Renal cortical epithelial cell (primary cell): ENCODE measurements at regions not wholly inside any gene's neighbourhood (a gene's known extent, or its start where the extent isn't known, plus 50 kb on each side); places are given as distances from the start of the nearest gene placed in this dataset.
A peak's percentile ranks its signal among the peaks of the same experiment; 100 is the strongest.
"Not testable (repeated sequence)": the region's sequence is repeated elsewhere in the genome, so short reads cannot be mapped to it uniquely, and the experiment has no call there.

Experiments
- DNase-seq: peaks from one replicate; pipeline ENCODE4 v3.0.0-alpha.2; 2011; ENCODE audit warnings: low read depth

- DNase-seq, result peak; percentile 52
Measured at GRCh38 chr3:155995525-155996370, 124.6 kb upstream of the KCNAB1 start.

GRCh38 chr3:155996882-155997281 lies 123.5 kb upstream of the KCNAB1 start:
- DNase-seq, result no peak

DNA sequence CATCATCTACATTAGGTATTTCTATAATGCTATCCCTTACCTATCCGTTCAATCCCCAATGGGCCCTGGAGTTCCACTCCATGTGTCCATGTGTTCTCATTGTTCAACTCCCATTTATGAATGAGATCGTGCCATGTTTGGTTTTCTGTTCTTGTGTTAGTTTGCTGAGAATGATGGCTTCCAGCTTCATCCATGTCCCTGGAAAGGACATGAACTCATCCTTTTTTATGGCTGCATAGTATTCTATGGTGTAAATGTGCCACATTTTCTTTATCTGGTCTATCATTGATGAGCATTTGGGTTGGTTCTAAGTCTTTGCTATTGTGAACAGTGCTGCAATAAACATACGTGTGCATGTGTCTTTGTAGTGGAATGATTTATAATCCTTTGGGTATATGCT lies 122.2 kb upstream of the KCNAB1 start:
- DNase-seq, result not testable (repeated sequence)

GRCh38 chr3:156005736-156006135 lies 114.6 kb upstream of the KCNAB1 start:
- no peak for DNase-seq

- peak; percentile 32 for DNase-seq
Measured at GRCh38 chr3:156010829-156011228, 109.5 kb upstream of the KCNAB1 start.

DNA sequence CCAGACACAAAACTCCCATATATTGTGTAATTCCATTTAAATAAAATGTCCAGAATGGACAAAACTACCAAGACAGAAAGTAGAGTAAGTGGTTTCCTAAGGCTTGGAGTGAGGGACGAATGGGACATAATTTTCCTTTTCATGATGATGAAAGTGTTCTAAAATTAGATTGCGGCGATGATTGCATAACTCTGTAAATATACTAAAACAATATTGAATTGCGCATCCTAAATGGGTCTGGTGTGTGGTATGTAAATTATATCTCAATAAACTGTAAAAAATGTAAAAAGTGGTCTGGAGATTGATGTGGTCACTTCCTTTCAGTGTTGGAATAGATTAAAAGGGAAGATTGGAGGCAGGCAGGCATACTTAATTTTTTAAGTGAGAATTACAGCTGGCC lies 105.9 kb upstream of the KCNAB1 start:
- no peak for DNase-seq

DNA sequence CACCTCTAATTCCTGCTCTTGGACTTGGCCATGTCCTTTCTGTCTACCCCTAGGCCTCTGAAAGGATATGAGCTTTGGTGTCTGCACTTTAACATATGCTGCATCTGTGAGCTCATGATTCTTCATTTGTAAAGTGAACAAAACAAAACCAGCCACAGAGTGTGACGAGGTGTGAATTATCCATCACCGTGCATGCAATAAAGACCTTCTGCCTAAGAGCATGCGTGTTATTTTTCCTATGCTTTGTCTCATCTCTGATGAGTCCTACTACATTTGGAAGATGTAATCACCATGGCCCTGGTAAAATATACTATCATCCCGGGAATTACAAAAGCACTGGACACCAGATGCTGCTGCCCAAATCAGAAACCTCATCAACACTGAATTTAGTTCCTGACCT lies 103.5 kb upstream of the KCNAB1 start:
- no peak for DNase-seq

DNA sequence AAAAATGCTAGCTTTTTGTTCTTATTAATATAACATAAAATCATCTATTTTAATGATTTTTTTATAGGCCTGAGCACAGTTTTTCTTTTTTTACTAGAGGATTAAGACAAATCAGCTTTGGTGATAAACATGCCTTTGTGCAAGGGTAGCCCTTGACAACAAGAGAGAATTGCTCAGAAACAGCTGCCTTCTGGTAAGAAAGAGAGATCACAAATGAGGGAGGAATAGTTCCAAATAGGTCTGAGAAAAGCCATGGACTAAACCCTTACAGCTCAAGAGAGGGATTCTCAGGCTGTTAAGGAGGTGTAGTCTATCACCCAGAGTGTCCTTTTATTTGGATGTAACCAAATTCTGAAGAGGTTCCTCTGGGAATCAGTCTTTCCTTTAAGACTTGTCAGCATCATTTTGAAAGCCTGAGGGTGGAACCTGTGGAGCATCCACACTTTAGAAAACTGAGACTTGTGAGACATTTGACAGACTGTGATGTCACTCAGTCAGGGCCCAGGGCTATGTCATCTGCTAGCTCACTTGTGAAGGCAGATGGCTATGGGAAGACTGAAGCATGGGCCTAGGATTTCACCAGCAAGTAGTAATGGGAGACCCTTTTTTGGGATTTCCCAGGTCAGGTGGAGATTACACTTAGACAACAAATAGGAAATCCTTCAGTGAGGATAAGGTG lies 102.9 kb upstream of the KCNAB1 start:
- DNase-seq, result no peak

- no peak for DNase-seq
Measured at GRCh38 chr3:156024904-156025533, 95.4 kb upstream of the KCNAB1 start.

- DNase-seq, result no peak
Measured at GRCh38 chr3:156029208-156029607, 91.2 kb upstream of the KCNAB1 start.

DNA sequence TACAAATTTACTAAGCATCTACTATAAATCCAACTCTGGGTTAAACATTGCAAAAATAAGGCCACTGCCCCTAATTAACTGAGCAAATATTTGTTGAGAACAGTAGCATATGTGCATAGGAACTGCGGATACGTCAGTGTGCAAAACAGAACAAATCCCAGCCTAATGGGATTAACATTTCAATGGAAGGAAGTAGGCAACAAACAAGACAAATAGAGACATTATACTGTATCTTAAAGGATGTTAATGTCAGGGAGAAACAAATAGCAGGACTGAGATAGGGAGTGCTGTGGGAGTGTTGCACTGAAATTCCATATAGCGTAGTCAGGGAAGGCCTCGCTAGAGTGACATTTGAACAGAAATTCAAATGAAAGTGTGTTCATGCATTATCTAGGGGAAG lies 89.7 kb upstream of the KCNAB1 start:
- DNase-seq, result no peak

DNA sequence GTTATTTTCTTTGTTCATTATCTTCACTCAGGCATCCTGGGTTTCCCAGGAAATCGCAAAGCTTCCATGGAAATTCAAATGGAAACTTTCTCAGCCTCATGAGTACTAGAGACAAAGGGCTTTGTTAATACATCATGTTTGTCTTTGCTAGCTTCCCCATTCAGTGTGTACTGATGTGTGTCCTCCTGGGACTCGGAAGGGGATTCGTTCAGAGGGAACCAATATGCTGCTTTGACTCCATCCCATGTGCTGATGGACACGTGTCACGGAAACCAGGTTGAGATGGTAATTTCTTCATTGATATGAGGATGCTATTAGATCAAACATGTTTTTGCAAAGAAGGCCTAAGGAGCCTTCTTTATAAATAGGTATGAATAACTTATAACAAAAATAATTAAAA lies 87.0 kb upstream of the KCNAB1 start:
- no peak for DNase-seq

GRCh38 chr3:156035158-156035557 lies 85.2 kb upstream of the KCNAB1 start:
- no peak for DNase-seq

- DNase-seq, result no peak
Measured at GRCh38 chr3:156036258-156037053, 83.9 kb upstream of the KCNAB1 start.

DNA sequence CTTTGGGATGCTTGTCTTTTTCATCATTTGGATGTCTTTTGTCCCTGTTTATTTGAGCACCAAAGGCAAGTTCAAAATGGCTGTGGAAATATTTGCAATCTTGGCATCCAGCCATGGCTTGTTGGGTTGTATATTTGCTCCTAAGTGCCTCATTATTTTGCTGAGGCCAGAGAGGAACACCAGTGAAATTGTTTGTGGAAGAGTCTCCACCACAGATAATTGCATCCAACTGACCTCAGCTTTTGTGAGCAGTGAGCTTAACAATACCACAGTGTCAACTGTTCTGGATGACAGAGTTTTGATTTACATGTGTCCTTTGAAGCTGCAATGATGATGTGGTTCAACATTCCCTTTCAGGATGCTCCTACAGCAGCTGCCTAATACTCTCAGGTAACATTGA lies 83.0 kb upstream of the KCNAB1 start:
- peak; percentile 76 for DNase-seq

DNA sequence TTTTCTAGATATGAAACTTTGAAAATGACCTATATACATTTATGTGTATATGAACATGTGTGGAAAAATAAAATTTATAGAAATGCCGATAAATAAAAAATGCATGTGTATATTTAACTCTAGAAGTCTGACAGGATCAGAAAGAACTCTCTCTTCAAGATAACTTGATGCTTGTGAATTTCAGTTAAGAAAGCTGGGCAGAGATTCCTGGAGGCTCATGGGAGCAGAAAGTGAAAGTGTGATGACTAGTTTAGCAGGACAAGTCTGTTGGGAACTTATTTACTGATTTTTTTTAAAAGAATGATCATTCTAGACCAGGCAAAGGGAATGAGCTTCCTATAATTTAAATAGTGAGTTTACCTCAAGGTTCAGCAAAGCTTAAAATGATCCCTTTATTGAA lies 81.5 kb upstream of the KCNAB1 start:
- peak; percentile 11 for DNase-seq

GRCh38 chr3:156040041-156040440 lies 80.3 kb upstream of the KCNAB1 start:
- DNase-seq, result no peak

- not testable (repeated sequence) for DNase-seq
Measured at GRCh38 chr3:156041216-156041841, 79.0 kb upstream of the KCNAB1 start.

GRCh38 chr3:156041856-156042255 lies 78.5 kb upstream of the KCNAB1 start:
- not testable (repeated sequence) for DNase-seq

- DNase-seq, result peak; percentile 6
Measured at GRCh38 chr3:156043832-156044633, 76.3 kb upstream of the KCNAB1 start.

DNA sequence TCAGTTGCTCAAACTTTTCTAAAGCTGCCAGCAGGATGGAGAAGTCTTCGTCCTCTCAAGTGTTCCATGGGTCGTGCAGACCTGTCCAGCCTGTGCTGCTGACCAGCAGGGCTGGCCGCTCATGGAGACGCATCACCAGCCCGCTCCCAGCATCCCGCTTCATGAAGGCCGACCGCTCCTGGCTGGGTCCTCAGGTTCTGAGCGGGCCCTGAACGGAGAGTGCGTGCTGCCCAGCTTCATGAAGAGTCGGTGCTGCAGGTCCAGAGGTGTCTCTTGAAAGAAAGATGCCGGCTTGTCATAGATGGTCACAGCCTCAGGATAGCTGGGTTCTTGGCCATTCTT lies 75.8 kb upstream of the KCNAB1 start:
- DNase-seq, result no peak
